GM11168 (cell line): ENCODE measurements at regions not wholly inside any gene's neighbourhood (a gene's known extent, or its start where the extent isn't known, plus 50 kb on each side); places are given as distances from the start of the nearest gene placed in this dataset.
"Not testable (repeated sequence)": the region's sequence is repeated elsewhere in the genome, so short reads cannot be mapped to it uniquely, and the experiment has no call there.

ENCODE experiments used
- in situ Hi-C: fragments of 300-500 bp; cut with MboI; formaldehyde crosslinking; loops from one replicate; pipeline ENCODE4 v1.12.0; 2022; ENCODE audit warnings: low sequenced_read_pairs; ENCODE audit not compliant: unreplicated experiment

GRCh38 chr13:23127540-23127939, 53.2 kb upstream of the SGCG start:
- in situ Hi-C loops = not testable (repeated sequence)

GRCh38 chr13:23129331-23129730, 51.4 kb upstream of the SGCG start:
- in situ Hi-C loops = no loop called here
